Fibroblast of lung (primary cell): ENCODE measurements at regions not wholly inside any gene's neighbourhood (a gene's known extent, or its start where the extent isn't known, plus 50 kb on each side); places are given as distances from the start of the nearest gene placed in this dataset.

ENCODE experiments used
- DNase-seq, 2 donors: peaks; one replicate each; pipeline versions ENCODE4 v3.0.0 to v3.0.0-alpha.2; 2010; ENCODE audit warnings: low read depth in 2 of 2
- H2AFZ ChIP-seq: 2 replicates; pipeline ENCODE4 v1.5.1; 2012; ENCODE audit warnings: low read length, control low read depth, inconsistent platforms
- H3K27ac ChIP-seq: 2 replicates; pipeline ENCODE4 v1.5.1; 2011; ENCODE audit warnings: low read length, control low read depth; ENCODE audit not compliant: insufficient read depth
- H3K27me3 ChIP-seq: 2 replicates; pipeline ENCODE4 v1.5.1; 2011; ENCODE audit warnings: mild to moderate bottlenecking, low read length; ENCODE audit not compliant: control insufficient read depth, insufficient read depth
- H3K36me3 ChIP-seq: 2 replicates; pipeline ENCODE4 v1.5.1; 2011; ENCODE audit warnings: low read length; ENCODE audit not compliant: control insufficient read depth, insufficient read depth
- H3K4me1 ChIP-seq: 2 replicates; pipeline ENCODE4 v1.5.1; 2011; ENCODE audit warnings: low read length; ENCODE audit not compliant: control insufficient read depth, insufficient read depth; ENCODE audit errors: extremely low read depth
- H3K4me2 ChIP-seq: 2 replicates; pipeline ENCODE4 v1.5.1; 2011; ENCODE audit warnings: low read length, control low read depth; ENCODE audit not compliant: insufficient read depth; ENCODE audit errors: extremely low read depth
- H3K4me3 ChIP-seq, 4 experiments: fragments of 200-600 bp in 1 of 4; sonication (generic) in 1 of 4; replicated peaks in 1 of 4; 2 replicates each; pipeline ENCODE4 v1.5.1; 2011 to 2016; ENCODE audit warnings: low read length in 4 of 4, low read depth in 3 of 4, mild to moderate bottlenecking in 3 of 4, control low read depth in 2 of 4, inconsistent platforms in 1 of 4, mixed read lengths in 1 of 4; ENCODE audit not compliant: insufficient read depth in 1 of 4; ENCODE audit errors: control extremely low read depth in 1 of 4
- H3K79me2 ChIP-seq: 2 replicates; pipeline ENCODE4 v1.5.1; 2012; ENCODE audit warnings: mild to moderate bottlenecking, low read length, inconsistent platforms; ENCODE audit not compliant: control insufficient read depth, insufficient read depth
- H3K9ac ChIP-seq: 2 replicates; pipeline ENCODE4 v1.5.1; 2011; ENCODE audit warnings: mild to moderate bottlenecking, low read length, control low read depth; ENCODE audit not compliant: insufficient read depth
- H3K9me3 ChIP-seq: 2 replicates; pipeline ENCODE4 v1.5.1; 2012; ENCODE audit warnings: low read depth, low read length; ENCODE audit not compliant: control insufficient read depth, insufficient read depth
- H4K20me1 ChIP-seq: 2 replicates; pipeline ENCODE4 v1.5.1; 2011; ENCODE audit warnings: low read length; ENCODE audit not compliant: control insufficient read depth, insufficient read depth; ENCODE audit errors: extremely low read depth
- CTCF ChIP-seq, 2 donors: IDR thresholded peaks in 1 of 2; conservative IDR thresholded peaks in 1 of 2; 1 replicate in 1 of 2; 2 replicates in 1 of 2; pipeline ENCODE4 v1.5.1; 2011 to 2012; ENCODE audit warnings: low read length in 2 of 2, control low read depth in 1 of 2, inconsistent platforms in 1 of 2, low read depth in 1 of 2, mild to moderate bottlenecking in 1 of 2
- EZH2 ChIP-seq: IDR thresholded peaks from 2 replicates; pipeline ENCODE4 v1.5.1; 2012; ENCODE audit warnings: low read length, control low read depth, mild to moderate bottlenecking; ENCODE audit errors: missing control alignments

GRCh38 chr9:90127923-90128322 lies 514.7 kb downstream of the DIRAS2 start:
- DNase-seq: no peak
- no peak overlapping the region for H3K27ac ChIP-seq
- TF ChIP-seq CTCF (conservative IDR thresholded peaks at IDR 0.05 in 1 of 2, IDR thresholded peaks at IDR 0.05 in 1 of 2; ENCODE audit: low read depth in 1 of 2, low read length in 2 of 2) (no peak), EZH2 (no peak)
- H3K79me2 ChIP-seq: no peaks in the 10 kb centered on the region
- H4K20me1 ChIP-seq: no peaks in the 10 kb centered on the region
- no peak overlapping the region for H3K4me2 ChIP-seq
- no peak overlapping the region for H3K4me3 ChIP-seq
- H3K27me3 ChIP-seq: no peaks in the 10 kb centered on the region
- no peak overlapping the region for H2AFZ ChIP-seq
- no peak overlapping the region for H3K9ac ChIP-seq
- H3K4me1 ChIP-seq: no peaks in the 10 kb centered on the region
- H3K9me3 ChIP-seq: no peaks in the 10 kb centered on the region
- H3K36me3 ChIP-seq: no peaks in the 10 kb centered on the region

- no peaks in the 10 kb centered on the region for H3K36me3 ChIP-seq
- H3K4me3 ChIP-seq: no peak overlapping the region
- H3K79me2 ChIP-seq: no peaks in the 10 kb centered on the region
- no peaks in the 10 kb centered on the region for H4K20me1 ChIP-seq
- no peaks in the 10 kb centered on the region for H3K9me3 ChIP-seq
- no peaks in the 10 kb centered on the region for H3K4me1 ChIP-seq
- no peaks in the 10 kb centered on the region for H3K27me3 ChIP-seq
- no peak for DNase-seq
- H3K4me2 ChIP-seq: no peak overlapping the region
- H3K9ac ChIP-seq: no peak overlapping the region
- no peak overlapping the region for H3K27ac ChIP-seq
- no peak overlapping the region for H2AFZ ChIP-seq
- TF ChIP-seq EZH2: no peak
- TF ChIP-seq CTCF (conservative IDR thresholded peaks at IDR 0.05 in 1 of 2, IDR thresholded peaks at IDR 0.05 in 1 of 2; ENCODE audit: low read depth in 1 of 2, low read length in 2 of 2): no peak
Observed at GRCh38 chr9:90128587-90129190, 513.9 kb downstream of the DIRAS2 start.

- H3K27ac ChIP-seq: no peak overlapping the region
- no peaks in the 10 kb centered on the region for H3K36me3 ChIP-seq
- no peak overlapping the region for H3K9ac ChIP-seq
- no peak for DNase-seq
- TF ChIP-seq CTCF (conservative IDR thresholded peaks at IDR 0.05 in 1 of 2, IDR thresholded peaks at IDR 0.05 in 1 of 2; ENCODE audit: low read depth in 1 of 2, low read length in 2 of 2) (no peak), EZH2 (no peak)
- no peaks in the 10 kb centered on the region for H3K4me1 ChIP-seq
- no peaks in the 10 kb centered on the region for H4K20me1 ChIP-seq
- no peak overlapping the region for H3K4me3 ChIP-seq
- no peaks in the 10 kb centered on the region for H3K27me3 ChIP-seq
- H2AFZ ChIP-seq: no peak overlapping the region
- H3K9me3 ChIP-seq: no peaks in the 10 kb centered on the region
- no peaks in the 10 kb centered on the region for H3K79me2 ChIP-seq
- H3K4me2 ChIP-seq: no peak overlapping the region
Observed at GRCh38 chr9:90129446-90129845, 513.2 kb downstream of the DIRAS2 start.
